Prostate gland (tissue), 2 donors: ENCODE measurements at regions not wholly inside any gene's neighbourhood (a gene's known extent, or its start where the extent isn't known, plus 50 kb on each side); places are given as distances from the start of the nearest gene placed in this dataset.

ENCODE experiments used
- DNase-seq: peaks from one replicate; pipeline ENCODE4 v3.0.0-alpha.2; 2019; ENCODE audit warnings: low spot score
- H3K27ac ChIP-seq, 2 donors: fragments of 200-600 bp; sonication (generic); 2 replicates each; pipeline ENCODE4 v1.5.1; 2017 to 2019
- H3K27me3 ChIP-seq: fragments of 200-600 bp; sonication (generic); replicated peaks from 2 replicates; pipeline ENCODE4 v1.5.1; 2019; ENCODE audit not compliant: insufficient read depth
- H3K36me3 ChIP-seq, 2 donors: fragments of 200-600 bp; sonication (generic); 1 replicate in 1 of 2; 2 replicates in 1 of 2; pipeline versions ENCODE4 v1.5.1 to v1.8.1; 2017 to 2019
- H3K4me1 ChIP-seq: fragments of 200-600 bp; sonication (generic); replicated peaks from 2 replicates; pipeline ENCODE4 v1.5.1; 2019
- H3K4me3 ChIP-seq, 2 donors: fragments of 200-600 bp; sonication (generic); 2 replicates each; pipeline ENCODE4 v1.5.1; 2017 to 2019
- H3K9me3 ChIP-seq: fragments of 200-600 bp; sonication (generic); 2 replicates; pipeline ENCODE4 v1.5.1; 2017
- CTCF ChIP-seq, 4 experiments: fragments of 200-600 bp in 2 of 4; fragments of 450-650 bp in 2 of 4; sonication (generic) in 2 of 4; IDR thresholded peaks; 1 replicate in 3 of 4; 2 replicates in 1 of 4; pipeline ENCODE4 v1.5.1; 2016 to 2019; ENCODE audit warnings: antibody characterized with exemption in 4 of 4, mild to moderate bottlenecking in 2 of 4, moderate library complexity in 2 of 4
- POLR2A ChIP-seq: fragments of 450-650 bp; IDR thresholded peaks from one replicate; pipeline ENCODE4 v1.6.1; 2016; ENCODE audit warnings: antibody characterized with exemption, mild to moderate bottlenecking
- POLR2AphosphoS5 ChIP-seq: sonication (generic); formaldehyde crosslinking; IDR thresholded peaks from one replicate; pipeline ENCODE4 v1.6.1; 2017; ENCODE audit warnings: antibody characterized with exemption
- WGBS: methylation state at CpG from one replicate; pipeline ENCODE4 v1.1.5; 2018; 5-methylcytosine and 5-hydroxymethylcytosine counted together
- intact Hi-C: fragments of 100-400 bp; cut with DNase I; formaldehyde crosslinking; loops from one replicate; pipeline ENCODE4 v1.14.2; 2022

DNA sequence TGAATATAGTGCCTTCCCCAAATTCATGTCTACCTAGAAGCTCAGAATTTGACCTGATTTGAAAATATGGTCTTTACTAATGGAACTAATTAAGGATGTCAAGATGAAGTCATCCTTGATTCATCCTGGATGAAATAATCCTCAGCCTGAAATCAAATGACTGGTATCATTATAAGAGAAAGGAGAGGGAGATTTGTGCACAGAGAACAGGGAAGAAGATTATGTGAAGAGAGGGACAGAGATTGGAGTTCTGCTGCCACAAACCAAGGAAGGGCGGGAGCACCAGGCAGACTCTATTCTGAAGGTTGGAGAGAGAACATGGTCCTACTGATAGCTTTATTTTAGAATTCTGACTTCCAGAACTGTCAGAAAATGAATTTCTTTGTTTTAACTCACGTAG is 680.9 kb upstream of the AADAT start:
- 68% methylated on average over 2 of the region's 2 CpGs for WGBS

GRCh38 chr4:170769862-170770261 is 680.1 kb upstream of the AADAT start:
- WGBS, result 89% methylated on average over 1 of the region's 1 CpG
- Histone ChIP-seq H3K27ac (no peak overlapping the region), H3K27me3 (no peaks in the 10 kb centered on the region), H3K9me3 (no peaks in the 10 kb centered on the region), H3K4me3 (no peak overlapping the region), H3K36me3 (no peaks in the 10 kb centered on the region), H3K4me1 (no peaks in the 10 kb centered on the region)
- intact Hi-C loops, result no loop called here
- no peak for DNase-seq
- TF ChIP-seq POLR2A (no peak), POLR2AphosphoS5 (no peak), CTCF (IDR thresholded peaks at IDR 0.05) (no peak)

More for the DNA sequence above, 680.9 kb upstream of the AADAT start:
- DNase-seq, result no peak
- H3K4me3 ChIP-seq, result no peak overlapping the region
- H3K4me1 ChIP-seq, result no peaks in the 10 kb centered on the region
- no peaks in the 10 kb centered on the region for H3K36me3 ChIP-seq
- no peaks in the 10 kb centered on the region for H3K9me3 ChIP-seq
- no peaks in the 10 kb centered on the region for H3K27me3 ChIP-seq
- TF ChIP-seq CTCF (IDR thresholded peaks at IDR 0.05) (no peak), POLR2A (no peak), POLR2AphosphoS5 (no peak)
- intact Hi-C loops, result no loop called here
- no peak overlapping the region for H3K27ac ChIP-seq

DNA sequence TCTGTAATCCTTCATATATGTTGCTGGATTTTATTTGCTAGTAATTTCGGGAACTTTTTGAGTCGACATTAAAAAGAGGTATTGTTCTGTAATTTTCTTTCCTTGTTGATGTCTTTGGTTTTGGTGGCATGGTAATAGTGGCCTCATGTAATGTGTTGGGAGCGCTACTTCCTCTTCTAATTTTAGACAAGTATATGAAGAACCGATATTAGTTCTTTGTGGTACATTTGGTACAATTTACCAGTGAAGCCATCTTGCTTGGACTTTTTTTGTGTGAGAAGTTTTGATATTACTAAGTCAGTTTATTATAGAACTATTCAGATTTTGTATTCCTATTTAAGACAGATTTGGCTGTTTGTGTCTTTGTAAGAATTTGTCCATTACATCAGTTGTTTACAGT is 669.2 kb upstream of the AADAT start:
- TF ChIP-seq CTCF (IDR thresholded peaks at IDR 0.05) (no peak), POLR2A (no peak), POLR2AphosphoS5 (no peak)
- no peaks in the 10 kb centered on the region for H3K9me3 ChIP-seq
- H3K4me1 ChIP-seq, result no peaks in the 10 kb centered on the region
- no peaks in the 10 kb centered on the region for H3K27me3 ChIP-seq
- H3K36me3 ChIP-seq, result no peaks in the 10 kb centered on the region
- no peak overlapping the region for H3K27ac ChIP-seq
- no peak overlapping the region for H3K4me3 ChIP-seq
- no peak for DNase-seq
- 96% methylated on average over 4 of the region's 4 CpGs for WGBS
- intact Hi-C loops, result no loop called here

DNA sequence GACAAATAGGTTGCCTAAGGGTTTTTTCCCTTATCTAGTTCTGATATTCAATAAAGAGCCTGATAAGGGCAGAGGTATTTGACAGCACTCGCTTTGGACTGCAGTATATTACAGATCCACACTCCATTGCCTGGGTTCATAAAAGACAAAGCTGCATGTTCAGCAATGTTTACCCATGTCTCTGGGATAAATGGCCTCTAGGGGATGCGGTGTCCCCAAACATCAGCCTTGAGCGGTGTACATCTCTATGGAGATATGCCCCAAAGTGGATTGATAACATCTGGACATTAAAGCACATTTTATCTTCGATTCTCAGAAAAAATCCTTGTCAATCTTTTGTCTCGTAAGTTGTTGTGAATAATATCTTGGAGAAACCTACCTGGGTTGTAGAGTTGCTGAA is 660.8 kb upstream of the AADAT start:
- DNase-seq, result no peak
- no peaks in the 10 kb centered on the region for H3K27me3 ChIP-seq
- H3K36me3 ChIP-seq, result no peaks in the 10 kb centered on the region
- 67% methylated on average over 5 of the region's 5 CpGs for WGBS
- intact Hi-C loops, result no loop called here
- no peak overlapping the region for H3K27ac ChIP-seq
- no peak overlapping the region for H3K4me3 ChIP-seq
- H3K9me3 ChIP-seq, result no peaks in the 10 kb centered on the region
- TF ChIP-seq POLR2AphosphoS5 (no peak), CTCF (IDR thresholded peaks at IDR 0.05) (no peak), POLR2A (no peak)
- no peaks in the 10 kb centered on the region for H3K4me1 ChIP-seq

- no peak overlapping the region for H3K4me3 ChIP-seq
- no peaks in the 10 kb centered on the region for H3K36me3 ChIP-seq
- no peaks in the 10 kb centered on the region for H3K27me3 ChIP-seq
- no peak overlapping the region for H3K27ac ChIP-seq
- intact Hi-C loops, result no loop called here
- no peaks in the 10 kb centered on the region for H3K4me1 ChIP-seq
- 25% methylated on average over 2 of the region's 2 CpGs for WGBS
- no peaks in the 10 kb centered on the region for H3K9me3 ChIP-seq
- TF ChIP-seq CTCF (IDR thresholded peaks at IDR 0.05), result no peak
- no peak for TF ChIP-seq POLR2AphosphoS5
- no peak for TF ChIP-seq POLR2A
- DNase-seq, result no peak
These were observed 659.2 kb upstream of the AADAT start for GRCh38 chr4:170748975-170749374.
